ENCODE measurements at regions not wholly inside any gene's neighbourhood (a gene's known extent, or its start where the extent isn't known, plus 50 kb on each side); places are given as distances from the start of the nearest gene placed in this dataset.
A peak's percentile ranks its signal among the peaks of the same experiment; 100 is the strongest.
"Not testable (repeated sequence)": the region's sequence is repeated elsewhere in the genome, so short reads cannot be mapped to it uniquely, and the experiment has no call there.

DNA sequence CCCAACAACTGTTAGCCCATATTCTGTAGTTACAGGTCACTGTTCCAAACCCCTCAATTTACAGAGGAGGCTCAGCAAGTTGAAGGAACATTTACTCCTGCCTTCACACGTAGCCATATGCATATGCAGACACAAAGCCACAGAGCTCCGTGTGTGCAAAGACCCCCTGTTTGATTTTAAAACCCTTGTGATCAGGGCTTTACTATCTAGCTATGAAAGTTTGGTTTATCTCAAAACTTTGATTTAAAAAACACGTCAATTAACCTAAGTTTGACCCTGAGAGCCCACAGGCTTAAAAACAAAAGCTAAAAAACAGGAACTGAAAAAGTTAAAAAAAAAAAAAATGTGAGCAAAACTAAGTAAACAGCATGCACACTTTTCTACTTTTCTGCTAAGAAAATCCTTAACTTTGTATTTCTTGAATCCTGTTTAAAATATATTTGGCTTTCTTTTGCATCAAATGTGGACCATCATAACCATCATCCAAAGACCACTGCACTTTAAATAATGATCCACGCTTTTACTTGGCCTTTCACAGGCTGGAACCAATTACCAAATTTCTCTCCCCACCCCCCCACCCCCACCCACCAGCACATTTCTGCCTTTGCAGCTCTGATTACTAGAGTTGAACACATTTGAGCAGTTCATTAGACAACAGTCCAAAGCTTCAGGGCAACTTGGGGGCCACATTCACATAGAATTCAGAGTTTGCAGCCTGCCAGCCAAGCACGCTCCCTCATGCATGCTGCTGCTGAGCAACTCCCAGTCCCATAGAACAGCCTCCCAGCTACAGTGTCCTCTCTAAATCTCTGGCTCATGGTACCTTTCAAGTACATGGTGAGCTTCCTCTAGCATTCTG, 128.8 kb upstream of the MAP3K1 start:
- DNase-seq (ENCODE audit: low read depth): no peak

DNA sequence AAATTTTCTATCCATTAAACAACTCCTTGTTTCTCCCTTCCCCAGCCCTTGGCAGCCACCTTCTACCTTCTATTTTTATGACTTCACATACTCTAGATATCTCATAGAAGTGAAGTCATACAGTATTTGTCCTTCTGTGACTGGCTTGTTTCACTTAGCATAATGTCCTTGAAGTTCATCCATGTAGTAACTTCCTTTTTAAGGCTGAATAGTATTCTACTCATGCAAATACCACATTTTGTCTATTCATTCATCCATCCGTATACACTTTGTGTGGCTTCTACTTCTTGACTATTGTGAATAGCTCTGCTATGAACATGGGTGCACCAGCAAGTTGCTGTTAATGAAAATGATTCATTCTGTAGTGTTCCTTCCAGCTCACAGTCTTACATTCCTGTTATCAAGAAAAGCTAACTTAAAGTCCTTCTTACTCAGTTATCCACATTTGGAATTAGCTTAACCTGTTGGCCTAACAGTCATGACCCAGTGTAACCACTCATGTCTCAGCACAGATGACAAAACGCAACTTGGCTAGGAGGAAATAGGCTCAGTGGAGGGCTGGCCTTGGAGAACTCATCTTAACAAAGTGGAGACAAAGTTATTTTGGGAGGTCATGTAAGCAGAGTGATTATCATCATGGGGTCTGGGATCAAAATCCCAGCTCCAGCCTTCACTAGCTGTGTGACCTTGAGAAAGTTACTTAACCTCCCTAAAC, 129.7 kb upstream of the MAP3K1 start:
- DNase-seq (ENCODE audit: low read depth): no peak

DNA sequence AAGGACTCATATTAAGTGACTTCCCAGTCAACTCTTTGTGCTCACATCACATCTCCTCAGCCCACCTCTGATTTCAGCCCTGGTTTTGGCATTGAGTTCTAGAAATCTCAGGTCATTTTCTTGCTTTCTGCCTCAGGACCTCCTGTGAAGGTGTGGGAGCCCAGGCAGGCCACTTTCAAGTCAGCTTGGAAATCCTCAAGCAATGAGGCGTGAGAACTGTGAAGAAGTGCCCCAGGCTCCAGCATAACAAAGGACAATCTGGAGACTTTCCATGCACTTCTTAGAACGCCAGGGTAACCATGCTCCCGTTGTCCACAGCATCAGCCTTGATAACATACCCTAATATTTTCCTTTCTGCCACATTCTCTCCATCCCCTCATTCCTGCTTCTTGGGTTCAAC, 131.2 kb upstream of the MAP3K1 start:
- no peak for DNase-seq (ENCODE audit: low read depth)

DNA sequence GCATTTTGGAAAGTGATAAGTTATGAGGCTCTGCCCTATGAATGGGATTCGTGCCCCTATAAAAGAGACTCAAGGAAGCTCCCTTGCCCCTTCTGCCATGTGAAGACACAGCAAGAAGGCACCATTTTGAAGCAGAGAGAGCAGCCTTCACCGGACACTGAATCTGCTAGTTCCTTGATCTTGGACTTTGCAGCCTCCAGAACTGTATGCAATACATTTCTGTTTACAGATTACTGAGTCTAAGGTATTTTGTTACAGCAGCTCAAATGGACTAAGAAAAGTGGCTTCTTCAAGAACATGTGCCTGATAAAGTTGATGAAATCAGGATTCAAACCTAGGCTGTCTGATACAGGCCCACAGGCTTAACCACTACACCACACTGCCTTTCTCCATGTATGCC, 131.6 kb upstream of the MAP3K1 start:
- DNase-seq (ENCODE audit: low read depth): no peak

DNA sequence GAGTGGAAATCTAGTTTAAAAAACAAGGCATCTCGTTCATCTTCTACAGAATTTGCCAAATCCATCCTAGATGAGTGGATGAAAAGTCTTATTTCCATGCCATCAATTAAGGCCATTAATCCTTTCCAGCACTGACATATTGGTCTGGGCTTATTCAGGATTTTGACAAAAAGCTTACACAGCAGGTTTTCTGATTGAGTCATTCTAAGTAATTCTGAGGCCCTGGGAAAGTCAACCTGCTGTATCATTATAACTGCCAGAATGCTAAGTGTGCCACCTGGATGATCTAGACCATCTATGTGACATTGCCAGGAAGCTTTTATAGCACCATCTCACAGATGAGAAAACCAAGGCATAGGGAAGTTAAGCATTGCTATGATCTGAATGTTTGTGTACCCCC, 132.1 kb upstream of the MAP3K1 start:
- DNase-seq (ENCODE audit: low read depth): no peak

DNA sequence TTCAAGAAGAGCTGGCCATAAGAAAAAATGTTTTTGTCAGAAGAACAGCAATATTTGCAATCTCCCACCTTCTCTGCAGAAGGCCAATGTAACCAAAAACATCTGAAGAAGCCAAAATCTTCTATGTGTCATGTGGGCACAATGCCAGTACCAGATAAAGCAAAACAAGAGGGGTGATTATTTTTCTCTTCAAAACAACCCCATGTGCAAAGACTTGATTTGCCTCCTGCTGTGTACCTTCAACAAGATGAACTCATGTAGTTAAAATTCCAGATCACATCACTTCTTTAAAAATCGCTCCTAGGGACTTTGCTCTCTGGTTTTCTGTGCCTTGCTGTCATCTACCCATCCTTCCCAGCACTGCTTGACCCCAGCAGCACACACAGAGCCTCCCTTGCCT, 134.0 kb upstream of the MAP3K1 start:
- DNase-seq (ENCODE audit: low read depth): no peak

DNA sequence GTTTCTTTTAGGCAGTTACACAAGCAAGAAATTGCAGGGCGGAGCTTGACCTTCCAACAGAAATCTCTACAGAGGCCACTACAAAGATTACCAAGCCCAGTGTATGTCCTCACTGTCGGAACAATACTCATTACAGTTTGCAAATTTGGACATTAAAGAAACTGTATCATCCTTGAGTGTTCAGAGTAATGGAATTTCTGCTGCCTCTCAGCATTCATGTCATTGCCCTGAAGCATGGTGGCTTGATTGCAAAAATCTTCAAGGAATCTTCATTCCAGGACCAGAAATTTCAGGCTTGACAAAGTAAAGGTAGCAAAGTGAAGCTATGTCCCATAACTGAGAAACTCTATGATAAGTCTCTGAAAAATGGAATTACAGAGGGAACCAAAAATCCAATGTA, 134.6 kb upstream of the MAP3K1 start:
- DNase-seq (ENCODE audit: low read depth): no peak

DNA sequence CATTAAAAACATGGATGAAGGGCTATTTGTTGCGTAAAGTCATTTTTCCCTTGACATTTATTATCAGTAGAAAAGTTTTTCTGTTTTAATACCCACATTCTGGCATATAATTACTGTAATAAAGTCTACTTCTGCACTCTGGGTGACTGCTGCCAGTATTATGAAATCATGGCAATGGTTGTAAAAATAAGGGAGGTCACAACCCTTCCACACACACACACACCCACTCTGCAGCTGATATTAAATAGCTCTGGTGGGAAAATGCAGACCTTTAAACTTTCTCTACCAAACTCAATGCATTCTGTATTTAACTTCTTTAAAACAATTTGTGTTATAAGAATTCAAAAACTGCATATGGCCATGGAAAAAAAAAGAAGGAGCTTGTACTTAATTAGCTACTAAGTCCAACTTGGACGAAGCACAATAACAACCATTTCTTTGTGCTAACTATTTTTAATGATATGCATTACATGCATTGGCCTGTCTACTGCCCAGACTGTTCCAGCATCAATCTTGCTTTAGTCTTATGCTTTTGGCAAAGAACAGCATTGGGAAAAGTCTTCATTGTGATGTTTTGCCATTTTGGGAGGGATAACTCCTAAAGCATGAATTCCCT, 137.6 kb upstream of the MAP3K1 start:
- DNase-seq (ENCODE audit: low read depth): no peak

DNA sequence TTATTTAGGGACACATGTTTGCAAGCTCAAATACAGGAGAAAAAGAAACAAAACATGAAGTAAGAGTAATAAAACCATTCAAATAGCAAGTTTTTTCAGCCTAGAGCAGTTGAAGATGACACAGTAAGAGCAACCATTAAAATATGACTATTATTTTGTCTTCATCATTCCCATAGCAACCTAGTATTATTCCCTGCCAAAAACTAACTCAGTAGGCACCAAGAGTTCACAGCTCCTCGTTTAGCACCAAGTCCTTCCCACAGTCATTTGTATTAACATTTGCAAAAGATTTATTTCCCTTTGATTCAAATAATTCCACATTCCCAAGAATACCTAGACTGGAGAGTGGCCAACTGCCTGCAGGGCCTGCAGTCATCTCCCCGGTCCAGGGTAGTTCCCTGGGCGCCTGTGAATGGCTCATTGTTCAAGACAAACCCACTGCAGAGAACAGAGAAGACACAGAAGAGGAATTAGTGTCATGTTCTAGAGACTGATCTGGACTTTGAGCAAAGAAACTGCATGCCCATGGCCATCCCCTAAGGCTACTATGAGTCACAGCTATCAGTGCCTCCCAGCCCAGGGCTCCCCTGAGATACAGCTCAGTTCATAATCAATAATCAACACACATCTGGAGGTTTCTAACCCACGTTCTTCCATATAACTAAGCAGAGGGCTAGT, 139.1 kb upstream of the MAP3K1 start:
- DNase-seq (ENCODE audit: low read depth): no peak

DNA sequence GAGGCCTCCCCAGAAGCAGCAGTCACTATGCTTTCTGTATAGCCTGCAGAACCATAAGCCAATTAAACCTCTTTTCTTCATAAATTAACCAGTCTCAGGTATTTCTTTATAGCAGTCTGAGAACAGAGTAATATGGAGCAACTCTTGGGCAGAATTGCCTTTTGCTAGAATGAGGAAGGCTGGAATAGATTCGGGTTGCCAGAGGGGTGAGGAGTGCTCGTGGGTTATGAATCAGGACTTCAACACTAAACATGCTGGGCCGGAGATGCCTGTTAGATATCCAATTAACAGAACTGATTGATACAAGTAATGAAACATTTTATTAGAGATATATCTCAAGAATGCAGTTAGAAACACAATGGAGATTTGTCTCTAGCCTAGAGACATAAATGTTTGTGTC, 140.9 kb upstream of the MAP3K1 start:
- no peak for DNase-seq (ENCODE audit: low read depth)

DNA sequence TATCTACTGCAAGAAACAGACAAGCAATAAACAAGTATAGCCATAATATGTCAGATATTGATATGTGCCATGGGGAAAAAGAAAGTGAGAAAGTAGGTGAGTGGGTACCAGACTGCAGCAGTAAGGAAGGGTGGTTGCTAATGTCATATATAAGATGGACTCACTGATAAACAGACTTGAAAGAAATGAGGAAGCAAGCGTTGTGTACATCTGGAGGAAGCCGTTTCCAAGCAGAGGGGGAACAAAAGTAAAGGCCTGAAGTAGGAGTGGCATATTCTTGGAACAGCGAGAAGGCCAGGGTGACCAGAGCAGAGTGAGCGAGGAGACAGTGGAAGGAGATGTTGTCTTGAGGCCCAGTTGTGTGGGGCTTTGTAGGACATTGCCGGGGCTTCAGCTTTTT, 142.2 kb upstream of the MAP3K1 start:
- peak; percentile 7 for DNase-seq (ENCODE audit: low read depth)

DNA sequence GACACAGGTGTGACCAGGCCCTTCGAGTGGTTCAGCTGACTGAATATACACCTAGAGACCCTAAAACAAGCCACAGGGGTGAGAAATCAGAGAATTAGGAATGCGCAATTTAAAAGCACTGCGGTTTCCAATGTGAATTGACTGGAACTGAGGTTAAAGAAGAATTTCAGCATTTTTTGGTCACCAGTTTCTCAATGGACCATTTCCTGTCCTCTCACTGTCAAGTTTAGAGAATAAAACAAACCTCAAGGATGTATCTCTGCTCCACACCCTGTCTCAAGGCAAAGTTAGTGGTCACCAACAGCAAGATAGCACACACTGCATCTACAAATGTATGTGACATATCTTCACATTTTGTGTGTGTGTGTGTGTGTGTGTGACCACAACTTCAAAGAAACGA, 143.8 kb upstream of the MAP3K1 start:
- DNase-seq (ENCODE audit: low read depth): peak; percentile 46

DNA sequence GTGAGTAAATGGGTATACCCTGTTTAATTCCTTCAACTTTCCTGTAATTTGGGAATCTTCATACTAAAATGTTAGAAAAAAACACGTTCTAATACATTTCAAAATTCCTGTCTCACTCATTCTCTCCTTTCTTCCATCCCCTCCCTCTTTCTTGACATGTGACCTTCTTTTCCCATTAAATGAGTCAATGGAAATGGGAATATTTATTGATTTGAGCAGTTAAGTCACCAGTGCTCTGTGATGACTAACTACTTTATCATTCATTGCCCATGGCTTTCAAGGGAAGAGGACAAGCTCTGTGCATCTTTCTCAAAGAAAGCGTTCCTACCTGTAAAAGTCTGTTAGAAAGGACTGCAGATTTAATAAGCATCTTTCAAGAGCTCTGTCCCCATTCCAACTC, 144.4 kb upstream of the MAP3K1 start:
- DNase-seq (ENCODE audit: low read depth): no peak

DNA sequence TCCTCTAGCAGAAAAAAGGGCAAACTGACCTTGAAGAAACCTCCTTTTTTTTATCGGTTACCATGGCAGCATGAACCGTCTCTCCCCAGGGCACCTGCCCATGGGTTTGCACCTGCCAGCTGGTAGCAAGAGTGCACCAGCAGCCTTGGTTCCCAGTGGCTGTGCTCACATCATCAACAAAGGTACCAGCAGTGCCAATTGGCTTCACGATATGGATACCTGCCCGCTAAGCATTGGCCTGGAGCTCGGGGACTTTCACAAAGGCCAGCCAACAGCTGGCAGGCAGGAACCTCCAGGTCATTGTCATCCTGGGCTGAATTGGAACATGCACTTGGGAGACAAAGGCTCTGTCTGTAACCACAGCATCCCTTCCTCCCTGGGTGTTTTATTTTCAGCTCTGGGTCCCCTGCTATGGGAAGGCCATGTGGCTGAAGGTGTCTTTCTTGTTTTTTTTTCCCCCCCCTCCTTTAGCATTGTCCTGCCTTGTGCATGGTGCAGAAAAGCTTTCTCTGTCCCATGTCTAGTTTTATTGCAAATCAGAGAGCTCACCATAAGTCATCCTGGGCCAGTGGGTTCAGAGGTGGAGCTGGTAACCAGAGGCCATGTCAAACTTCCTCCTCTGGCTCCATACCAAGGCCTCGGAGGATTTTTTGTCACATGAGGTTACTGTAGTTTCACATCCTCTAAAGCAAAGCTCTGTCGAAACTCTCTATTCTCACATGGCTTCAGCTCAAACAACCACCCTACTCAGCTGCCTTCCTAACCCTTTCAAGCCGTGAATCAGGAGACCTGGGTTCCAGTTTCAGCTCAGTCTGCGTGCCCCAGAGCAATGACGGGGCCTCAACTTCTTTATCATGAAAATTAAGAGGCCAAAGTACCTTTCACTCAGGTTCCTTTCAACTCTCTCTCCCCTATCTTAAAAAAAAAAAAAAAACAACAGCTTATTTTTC, 145.5 kb upstream of the MAP3K1 start:
- DNase-seq (ENCODE audit: low read depth): no peak

DNA sequence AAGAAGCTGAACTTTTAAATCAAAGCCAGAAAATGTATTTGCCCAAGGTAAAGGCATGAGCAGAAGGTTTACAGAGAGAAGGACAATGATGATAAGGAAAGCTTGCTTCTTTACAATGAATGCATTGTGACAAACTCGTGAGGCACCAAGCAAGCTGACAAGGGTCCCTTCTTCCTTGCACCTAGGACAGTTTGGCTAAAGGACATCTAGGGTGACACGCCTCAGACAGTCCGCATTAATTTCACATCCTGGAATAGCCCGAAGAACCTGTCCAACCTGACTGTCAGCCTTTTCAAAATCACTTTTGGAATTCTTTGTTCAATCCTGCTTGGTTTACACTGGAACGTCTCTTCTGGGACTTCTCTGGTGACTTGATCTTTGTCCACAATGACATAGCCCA, 146.4 kb upstream of the MAP3K1 start:
- DNase-seq (ENCODE audit: low read depth): no peak

DNA sequence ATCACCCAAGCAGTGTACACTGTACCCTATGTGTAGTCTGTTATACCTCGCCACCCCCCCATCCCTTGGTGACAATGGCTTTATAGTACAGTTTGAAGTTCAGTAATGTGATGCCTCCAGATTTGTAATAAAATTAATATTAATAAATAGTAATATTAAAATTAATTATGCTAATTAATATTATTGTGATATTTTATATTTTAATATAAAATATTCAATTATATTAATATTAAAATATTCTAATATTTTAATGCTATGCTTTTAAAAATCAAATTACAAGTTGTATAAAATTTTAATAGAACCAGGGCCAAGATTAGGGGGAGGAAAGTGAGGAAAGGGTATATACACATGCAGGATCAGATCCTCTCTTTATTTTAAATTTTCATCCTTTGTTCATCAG, 147.7 kb upstream of the MAP3K1 start:
- no peak for DNase-seq (ENCODE audit: low read depth)

DNA sequence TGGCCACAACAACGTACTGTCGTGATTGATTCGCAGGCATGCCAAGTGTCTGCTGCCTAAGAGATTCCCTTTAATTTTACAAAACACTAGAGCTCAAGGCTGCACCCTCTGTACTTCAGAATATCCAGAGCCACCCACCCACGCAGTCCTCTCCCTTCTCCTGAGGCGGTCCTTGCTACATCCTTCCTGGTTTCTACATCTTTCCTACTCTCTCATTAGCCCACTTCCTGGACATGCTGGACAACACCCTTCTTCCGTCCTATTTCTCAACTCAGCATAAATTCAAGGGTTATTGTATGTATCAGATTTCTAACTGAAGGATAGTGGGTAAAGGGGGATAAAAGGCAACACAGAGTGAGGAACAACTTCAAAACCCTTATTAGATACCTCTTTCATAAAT, 148.4 kb upstream of the MAP3K1 start:
- no peak for DNase-seq (ENCODE audit: low read depth)

DNA sequence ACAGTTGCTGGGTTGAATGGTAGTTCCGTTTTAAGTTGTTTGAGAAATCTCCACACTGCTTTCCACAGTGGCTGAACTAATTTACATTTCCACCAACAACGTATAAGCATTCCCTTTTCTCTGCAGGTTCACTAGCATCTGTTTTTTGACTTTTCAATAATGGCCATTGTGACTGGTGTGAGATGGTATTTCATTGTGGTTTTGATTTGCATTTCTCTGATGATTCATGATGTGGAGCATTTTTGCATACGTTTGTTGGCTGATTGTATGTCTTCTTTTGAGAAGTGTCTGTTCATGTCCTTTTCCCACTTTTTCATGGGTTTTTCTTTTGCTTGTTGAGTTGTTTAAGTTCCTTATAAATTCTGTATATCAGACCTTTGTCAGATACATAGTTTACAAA, 150.2 kb upstream of the MAP3K1 start:
- DNase-seq (ENCODE audit: low read depth): not testable (repeated sequence)

DNA sequence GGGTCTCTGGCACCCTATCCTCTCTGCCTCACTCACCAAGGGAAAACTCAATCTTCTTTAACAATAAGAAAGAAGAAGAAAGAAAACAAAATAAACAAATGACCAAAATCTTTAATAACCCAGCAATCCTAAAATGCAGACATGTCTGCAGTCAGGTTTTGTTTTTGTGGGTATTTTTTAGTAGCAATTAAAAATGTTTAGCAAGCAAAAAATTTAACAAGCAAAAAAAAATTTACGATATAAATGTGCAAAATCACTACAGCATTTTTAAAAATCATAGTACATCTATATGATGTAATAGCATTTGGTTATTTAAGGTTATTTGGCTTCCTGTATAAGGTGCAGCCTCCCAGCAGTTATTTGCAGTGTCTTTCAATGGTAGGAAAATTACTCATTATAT, 151.3 kb upstream of the MAP3K1 start:
- DNase-seq (ENCODE audit: low read depth): no peak

DNA sequence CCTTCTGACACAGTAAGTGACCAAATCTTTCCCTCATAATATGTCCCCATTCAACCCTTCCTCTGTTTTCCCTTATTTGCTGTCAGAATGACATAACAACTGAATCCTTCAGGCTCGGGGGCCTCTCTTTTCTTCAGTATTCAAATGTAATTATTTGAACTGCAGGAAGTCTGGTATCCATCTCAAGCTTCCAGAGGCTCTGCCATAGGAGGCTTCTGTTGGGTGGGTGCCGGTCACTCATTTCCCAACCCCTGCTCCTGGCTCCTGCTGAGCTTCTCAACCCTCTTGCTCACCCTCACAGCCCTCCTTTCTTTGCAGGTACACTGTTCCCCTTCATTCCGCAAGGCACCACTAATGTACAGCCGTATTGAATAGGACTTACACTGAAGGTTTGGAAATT, 151.8 kb upstream of the MAP3K1 start:
- DNase-seq (ENCODE audit: low read depth): no peak

DNA sequence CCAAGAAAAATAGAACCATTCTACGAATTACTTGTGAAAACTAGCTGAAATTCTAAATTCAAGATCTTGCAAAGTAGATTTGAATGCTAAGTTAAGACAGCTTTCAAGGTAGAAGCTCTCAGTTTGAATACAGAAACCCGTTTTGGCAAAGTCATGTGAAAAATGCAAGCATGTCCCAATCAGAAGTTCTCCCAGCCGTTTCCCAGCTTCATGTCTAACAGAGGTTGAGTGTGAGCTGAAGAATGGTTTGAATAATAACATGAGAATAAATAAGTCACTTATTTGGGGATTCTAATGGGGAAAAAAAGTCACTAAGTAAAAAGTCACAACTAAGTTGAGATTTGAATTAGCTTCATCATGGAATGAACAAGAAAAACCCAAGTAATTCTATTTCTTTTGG, 152.5 kb upstream of the MAP3K1 start:
- no peak for DNase-seq (ENCODE audit: low read depth)

DNA sequence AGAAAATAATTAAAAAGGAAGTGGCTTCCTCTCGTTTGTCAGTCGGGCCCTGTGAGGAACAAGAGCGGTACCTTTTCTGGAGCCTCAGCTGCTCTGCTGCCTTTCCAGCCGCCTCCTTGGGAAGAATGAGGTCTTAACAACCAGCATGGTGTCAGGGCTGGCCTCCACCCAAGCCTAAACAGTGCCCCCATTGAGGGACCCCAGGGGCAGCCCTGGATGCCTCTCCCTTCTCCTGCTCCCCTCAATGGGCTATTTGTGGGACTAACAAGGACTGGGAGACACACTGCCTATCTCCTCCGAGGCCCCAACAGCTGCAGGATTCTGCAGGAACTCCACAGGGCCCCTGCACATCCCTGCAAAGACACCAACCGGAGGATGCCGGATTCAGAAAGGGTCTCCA, 155.4 kb upstream of the MAP3K1 start:
- DNase-seq (ENCODE audit: low read depth): no peak

All from CMK (cell line).